HG03442 (cell line): ENCODE measurements at regions not wholly inside any gene's neighbourhood (a gene's known extent, or its start where the extent isn't known, plus 50 kb on each side); places are given as distances from the start of the nearest gene placed in this dataset.

Experiments used
- ATAC-seq: cut with Tn5 transposase; IDR thresholded peaks from one replicate; pipeline ENCODE4 v1.9.1; 2021; ENCODE audit warnings: mild to moderate bottlenecking, moderate library complexity; ENCODE audit not compliant: unreplicated experiment

DNA sequence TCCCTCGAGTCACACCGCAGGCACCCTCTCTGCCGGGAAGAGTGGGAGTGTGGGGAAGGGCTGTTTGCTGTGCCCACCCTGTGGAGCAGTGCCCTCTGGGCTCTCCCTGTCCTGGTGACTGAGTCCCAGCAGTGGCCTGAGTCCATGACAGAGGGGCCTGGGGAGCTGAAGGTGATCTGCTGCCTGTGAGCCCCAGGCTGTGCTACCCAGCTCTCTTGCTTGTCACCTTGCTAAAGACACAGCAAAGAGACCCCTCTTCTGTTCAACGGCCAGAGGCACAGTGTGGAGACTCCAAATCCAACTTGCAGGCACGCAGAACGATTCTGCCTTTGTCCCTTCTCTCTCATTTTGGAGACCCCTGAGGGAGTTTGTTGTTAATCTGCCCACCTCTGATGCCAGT is 232.6 kb downstream of the OPA1 start:
- no peak for ATAC-seq

DNA sequence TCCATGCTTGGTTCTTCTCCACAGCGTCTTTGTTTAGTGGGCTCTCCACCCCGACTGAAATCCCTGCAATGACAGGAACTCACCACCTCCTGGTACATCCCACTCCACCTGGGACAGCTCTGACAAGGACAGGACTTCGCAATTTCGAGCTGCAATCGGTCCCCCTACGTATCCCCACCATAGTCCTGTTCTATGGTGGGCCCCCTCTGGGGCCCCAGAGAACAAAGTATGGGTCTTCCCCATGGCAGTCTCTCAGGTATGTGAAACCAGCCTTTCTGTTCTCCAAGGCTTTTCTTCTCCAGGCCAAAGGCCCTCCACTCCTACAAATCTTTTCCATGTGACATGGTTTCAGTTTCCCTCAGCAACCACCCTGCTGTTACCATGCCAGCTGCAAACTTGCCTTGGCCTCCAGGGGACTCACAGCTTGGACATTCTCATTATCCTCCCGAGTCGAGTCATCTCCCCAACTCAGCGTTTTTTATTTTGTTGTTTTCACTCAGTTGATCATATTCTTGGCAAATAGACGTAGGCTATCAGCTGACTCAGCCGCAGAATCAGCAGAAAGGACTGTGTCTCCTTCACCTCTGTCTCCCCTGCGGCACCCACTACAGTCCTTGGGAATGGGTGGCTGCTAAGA is 233.3 kb downstream of the OPA1 start:
- ATAC-seq: no peak

DNA sequence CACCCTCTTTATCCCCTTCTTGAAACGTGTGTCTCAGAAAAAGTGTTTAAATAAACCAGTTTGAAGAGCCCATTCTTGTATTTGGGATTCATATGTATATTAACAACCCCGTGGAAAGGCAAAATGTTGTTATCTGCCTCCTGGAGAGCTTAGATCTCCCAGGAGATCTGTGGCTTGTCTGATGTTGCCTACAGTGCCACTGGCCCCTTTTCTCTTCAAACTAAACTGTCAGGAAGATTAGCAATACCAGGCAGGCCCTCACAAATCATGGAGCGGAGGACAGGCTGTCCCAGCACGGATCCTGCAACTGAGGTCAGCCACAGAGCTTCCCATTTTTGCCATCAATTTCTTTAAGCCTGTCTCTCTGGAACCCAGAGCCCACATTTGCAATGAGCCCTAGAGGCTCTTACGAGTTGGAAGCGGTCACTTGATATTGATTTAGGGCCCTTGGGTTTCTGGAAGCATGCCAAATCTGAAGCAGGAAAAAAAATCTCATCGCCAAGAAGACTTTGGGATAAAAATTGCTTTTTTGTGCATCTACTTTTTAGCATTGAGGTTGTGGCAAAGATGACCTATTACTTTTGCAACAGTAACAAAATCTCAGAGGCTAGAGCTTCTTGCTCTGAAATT is 234.1 kb downstream of the OPA1 start:
- ATAC-seq: no peak

DNA sequence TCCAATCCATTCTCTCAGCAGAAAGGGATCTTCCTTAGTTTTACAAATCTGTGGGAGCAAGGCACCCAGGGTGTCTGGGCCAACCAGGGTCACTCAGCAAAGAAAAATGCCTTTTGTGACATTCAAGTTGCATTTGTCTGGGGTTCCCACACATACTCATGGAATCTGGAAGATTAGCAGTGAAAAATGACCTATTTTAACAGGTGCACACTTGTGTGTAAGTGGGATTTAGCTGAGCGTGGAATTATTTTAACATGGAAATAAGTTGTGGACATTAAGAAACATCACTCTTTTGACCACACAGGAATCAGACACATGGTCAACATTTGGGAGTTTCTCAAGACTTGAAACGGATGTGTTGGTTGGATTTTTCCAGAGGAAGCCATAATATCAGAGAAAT is 234.9 kb downstream of the OPA1 start:
- no peak for ATAC-seq

DNA sequence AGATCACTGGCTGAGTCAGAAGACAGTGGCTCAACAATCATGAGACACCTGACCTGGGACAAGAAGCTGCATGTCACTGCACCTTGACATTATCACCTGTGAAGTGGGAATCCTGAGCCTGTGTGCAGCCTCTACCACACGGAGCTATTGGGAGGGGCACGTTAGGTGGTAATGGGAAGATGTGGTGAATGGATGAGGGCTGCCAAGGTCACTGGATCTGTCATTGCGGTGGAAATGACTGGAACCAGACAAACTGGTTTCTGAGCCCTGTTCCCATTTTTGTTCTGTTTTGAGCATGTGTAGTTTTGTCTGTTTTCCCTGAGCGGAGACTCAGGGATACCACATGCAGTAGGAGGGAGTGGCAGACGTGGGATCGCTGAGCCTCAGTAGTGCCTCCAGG is 235.5 kb downstream of the OPA1 start:
- ATAC-seq: no peak

DNA sequence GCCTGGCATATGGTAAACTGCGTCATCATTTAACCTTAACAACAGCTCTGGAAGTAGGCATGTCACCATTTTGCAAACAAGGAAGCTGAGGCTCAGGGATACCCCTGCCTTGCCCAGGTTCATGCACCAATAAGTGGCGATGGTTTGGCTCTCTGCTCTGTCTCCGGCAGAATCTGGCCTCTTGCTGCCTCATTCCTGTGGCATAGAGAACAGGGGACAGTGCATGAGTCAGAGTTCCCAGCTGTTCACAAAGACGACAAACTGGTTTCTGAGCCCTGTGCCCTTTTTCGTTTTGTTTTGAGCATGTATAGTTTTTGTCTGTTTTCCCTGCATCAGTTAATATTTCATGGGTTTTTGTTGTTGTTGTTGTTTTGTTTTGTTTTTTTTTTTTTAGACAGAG is 236.8 kb downstream of the OPA1 start:
- ATAC-seq: no peak

DNA sequence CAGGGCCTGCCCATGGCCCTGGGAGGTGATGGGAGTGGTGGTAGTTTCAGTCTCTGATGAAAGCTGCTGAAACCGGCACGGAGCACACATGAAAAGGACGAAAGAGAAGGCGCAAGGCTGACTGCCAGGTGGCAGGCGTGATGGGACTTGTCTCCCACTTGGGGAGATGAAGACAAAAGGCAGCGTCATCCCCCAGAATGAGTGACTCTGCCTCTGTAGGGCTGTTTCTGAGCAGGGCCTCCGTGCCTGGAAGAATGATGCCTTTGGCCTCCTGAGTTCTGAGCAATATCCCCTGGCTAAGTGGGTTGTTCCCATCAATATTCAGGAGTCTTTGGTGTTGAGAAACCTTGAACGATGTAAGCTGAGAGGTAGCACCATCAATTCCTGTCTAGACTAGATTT is 237.8 kb downstream of the OPA1 start:
- ATAC-seq: no peak

DNA sequence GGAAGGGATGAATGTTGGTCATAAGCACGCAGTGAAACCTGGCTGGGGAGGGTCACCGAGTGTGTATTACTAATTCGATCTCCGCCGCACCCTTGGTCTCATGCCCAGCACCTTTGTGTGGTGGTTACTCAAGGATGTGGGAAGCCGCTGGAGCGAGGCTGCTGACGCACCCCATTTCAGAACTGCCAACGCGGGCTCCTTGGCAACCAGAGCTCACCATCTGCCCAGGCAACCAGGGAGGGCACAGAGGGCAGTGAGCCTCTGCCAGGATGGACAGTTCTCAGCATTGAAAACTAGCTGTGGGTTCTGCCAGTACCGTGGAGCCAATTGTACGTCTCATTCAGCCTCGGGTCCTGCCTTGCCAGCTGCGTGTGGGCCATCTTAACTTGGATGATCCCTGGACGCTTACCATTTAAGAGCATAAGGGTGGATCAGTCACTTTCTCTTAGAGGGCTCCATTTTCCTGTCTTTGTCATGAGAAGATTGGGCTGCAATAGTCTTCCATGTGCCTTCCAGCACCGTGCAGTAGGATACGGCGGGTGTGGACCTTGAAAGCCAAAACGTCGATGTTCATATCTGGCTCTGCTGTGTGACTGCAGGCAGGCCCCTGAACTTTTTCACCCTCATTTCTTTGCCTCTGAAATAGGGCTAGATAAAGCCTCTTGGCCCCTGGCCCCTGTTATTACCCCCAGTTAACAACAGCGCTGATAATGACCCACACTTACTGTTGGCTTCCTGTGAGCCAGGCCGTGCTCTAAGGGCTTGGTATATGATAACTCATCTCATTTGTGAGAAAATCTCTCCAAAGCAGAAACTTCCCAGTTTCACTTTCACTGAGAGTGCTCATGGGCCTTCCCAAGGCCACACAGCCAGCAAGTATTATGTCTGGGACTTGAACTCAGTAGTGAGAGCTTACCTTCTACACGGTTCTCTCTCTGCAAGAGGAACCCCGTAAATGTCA is 238.8 kb downstream of the OPA1 start:
- ATAC-seq: peak; percentile 75

DNA sequence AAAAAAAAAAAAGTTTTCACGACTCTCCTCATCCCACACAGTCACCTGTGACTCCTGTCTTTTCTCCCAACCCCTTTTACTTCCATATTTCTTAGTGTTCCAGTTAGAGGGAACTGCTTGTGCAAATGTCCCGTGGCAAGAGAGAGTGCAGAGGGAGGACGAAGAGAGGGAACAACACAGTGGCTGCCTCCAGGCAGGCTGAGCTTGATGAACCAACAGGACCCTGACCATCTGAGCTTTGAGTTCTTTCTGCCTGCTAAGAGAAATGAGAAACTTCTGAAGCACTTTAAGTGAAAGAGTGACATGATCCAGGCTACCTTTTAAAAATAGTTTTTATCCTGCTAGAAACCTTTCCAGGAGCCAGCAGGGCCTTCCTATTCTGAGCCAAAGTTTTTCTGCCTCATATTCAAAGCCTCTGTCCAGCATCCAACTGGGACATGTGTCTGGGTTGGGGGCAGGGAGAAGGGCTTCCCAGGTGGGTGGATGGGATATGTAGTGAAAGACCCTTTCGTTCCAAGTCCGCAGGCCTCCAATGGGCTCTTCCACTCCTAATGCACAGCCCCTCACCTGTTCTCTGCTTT is 239.9 kb downstream of the OPA1 start:
- ATAC-seq: no peak

DNA sequence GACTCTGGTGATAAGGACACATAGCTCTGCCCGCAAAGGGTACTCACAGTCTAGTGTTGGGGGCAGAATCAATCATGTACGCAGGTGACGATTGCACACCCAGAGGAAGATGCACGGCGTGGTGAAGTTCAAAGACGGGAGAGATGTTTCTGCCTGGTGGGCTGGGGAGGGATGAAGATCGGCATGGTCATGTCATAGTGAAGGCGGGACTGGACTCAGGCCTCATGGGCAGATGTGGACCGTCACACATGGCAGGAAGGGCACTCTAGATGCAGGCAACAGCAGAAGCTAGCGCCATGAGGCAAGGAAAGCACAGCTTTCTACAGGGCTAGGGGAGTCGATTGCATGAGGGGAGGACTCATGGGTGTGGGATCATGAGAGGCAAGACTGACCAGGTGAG is 240.6 kb downstream of the OPA1 start:
- no peak for ATAC-seq

DNA sequence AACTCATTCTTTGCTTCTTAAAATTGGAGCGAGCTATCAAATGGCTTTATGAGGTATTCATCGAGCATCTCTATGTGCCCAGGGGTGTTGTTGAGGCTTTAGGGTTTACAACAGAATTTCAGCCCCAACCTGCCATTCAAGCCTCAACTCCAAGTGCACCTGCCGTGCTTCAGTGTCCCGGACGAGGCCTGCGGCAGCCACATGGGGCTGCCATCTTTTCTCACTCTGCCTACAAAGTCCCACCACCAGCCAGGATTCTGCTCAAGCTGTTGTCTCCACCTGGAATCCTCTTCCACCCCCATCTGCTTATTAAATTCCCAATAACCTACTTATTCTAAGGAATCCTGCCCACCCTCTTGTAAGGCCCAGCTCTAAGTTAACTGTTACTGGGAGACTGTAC is 242.4 kb downstream of the OPA1 start:
- no peak for ATAC-seq

DNA sequence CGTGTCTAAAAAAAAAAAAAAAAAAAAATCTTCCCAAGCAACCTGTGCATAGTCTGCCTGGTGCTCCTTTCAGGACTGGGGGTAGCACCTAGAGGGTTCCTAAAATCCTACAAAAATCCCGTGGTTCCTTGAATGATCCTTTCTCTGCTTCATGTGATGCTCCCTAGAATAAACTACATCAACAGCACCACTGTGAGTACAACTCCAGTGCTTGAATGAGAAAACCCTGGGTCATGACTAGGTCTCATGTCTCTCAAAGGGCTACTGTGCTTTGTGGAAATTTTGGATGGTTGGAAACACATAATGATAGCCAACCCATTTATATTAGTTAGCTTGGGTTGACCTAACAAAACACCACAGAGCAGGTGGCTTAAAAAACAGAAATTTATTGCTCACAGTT is 243.5 kb downstream of the OPA1 start:
- ATAC-seq: no peak

DNA sequence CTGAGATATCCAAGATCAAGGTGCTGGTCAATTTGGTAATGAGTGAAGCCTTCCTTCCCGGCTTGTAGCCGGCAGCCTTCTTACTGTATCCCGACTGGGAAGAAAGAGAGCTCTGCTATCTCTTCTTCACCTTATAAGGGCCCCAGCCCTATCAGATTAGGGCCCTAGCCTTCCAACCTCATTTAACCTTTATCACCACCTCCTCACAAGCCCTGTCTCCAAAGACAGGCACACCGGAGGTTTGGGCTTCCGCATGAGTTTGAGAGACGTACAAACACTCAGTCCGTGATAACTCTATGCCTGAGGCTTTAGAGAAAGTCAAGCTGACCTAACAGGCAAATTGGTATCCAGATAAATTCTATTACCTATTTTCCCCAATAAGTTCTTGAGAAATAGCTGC is 243.9 kb downstream of the OPA1 start:
- ATAC-seq: no peak

DNA sequence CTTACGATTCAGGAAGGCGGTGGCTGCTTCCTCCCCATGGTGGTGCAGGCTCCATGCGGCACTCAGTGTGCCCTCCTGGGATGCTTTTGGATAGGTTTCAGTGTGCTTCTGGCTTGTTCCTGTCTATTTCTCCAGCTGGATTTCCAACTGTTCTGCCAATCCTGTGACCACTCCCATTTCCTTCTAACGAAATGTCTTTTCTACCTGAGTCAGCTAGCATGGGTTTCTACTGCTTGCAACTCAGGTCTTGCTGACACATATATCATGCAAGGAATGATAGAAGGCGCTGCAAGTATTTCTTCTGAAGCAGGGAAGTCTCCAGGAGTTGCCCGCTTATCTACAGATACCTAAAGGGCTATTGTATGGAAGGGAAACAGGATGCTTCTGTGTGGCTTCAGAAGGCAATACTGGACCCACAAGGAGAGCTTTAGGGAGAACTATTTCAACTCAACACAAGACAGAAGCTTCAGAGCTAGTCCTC is 244.4 kb downstream of the OPA1 start:
- ATAC-seq: no peak

DNA sequence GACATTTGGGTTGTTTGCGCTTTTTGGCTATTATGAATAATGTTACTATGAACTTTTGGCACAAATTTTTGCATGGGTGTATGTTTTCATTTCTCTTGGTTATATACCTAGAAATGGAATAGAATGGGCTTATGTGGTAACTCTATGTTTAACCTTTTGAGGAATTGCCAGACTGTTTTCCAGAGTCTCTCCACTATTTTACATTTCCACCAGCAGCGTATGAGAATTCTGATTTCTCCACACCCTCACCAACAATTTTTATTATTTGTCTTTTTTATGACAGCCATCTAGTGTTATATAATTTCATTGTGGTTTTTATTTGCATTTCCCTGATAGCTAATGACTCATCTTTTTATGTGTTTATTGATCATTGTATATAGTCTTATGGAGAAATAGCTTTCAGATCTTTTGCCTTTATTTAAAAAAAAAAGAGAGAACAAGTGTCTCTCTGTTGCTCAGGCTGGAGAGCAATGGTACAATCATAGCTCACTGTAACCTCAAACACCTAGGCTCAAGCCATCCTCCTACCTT is 247.2 kb downstream of the OPA1 start:
- ATAC-seq: no peak

DNA sequence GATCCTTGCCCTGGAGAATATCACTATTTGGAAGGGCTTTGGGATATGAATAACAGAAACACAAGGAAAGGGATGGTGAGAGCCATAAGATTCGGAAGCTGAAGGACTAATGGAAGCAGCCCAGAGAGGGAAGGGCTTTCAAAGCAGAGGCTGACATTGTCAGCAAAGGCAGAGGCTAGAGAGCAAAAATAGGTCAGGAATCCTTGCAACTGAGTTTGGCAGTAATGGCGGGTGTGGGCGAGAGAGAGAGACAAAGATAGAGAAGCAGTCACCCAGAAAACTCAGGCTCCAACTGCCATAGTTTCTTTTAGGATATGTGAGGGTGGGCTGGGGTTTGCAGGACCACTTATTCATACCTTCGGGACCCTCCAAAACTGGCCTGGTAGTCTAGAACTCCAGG is 248.6 kb downstream of the OPA1 start:
- no peak for ATAC-seq

DNA sequence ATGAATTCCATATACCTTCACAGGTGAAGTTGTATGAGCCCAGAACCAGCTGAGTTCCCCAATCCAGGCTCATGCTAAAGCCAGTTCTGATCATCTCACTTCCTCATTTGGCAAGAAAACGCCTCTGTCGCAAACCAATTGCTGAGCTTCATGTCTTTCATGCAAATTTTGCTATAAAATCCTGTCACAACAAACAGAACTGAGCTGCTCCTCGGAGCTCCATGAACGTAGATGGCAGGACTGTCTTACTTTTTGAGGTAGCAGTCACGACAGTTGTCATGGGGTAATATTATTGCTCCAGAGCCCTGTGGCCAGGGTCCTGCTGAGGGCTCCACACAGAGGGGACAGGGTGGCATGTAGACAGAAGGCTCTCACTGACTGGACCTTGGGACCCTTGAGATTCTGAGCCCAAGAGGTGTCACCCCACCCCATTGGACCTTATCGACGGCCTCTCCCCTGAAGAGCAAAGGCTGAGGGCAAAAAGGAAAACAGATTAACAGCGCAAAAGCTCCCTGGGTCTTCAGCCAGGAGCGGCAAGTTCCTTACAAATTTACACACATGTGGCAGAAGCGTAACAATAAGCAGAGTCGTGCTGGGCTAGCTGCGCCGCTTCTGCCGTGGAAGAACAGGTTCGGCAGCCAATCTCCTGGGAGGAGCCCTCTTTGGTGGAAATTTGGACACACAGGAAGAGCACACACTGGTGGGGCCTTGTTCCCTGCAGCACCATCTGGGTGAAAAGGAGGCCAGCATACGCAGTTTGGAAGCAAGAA is 249.2 kb downstream of the OPA1 start:
- peak; percentile 65 for ATAC-seq

DNA sequence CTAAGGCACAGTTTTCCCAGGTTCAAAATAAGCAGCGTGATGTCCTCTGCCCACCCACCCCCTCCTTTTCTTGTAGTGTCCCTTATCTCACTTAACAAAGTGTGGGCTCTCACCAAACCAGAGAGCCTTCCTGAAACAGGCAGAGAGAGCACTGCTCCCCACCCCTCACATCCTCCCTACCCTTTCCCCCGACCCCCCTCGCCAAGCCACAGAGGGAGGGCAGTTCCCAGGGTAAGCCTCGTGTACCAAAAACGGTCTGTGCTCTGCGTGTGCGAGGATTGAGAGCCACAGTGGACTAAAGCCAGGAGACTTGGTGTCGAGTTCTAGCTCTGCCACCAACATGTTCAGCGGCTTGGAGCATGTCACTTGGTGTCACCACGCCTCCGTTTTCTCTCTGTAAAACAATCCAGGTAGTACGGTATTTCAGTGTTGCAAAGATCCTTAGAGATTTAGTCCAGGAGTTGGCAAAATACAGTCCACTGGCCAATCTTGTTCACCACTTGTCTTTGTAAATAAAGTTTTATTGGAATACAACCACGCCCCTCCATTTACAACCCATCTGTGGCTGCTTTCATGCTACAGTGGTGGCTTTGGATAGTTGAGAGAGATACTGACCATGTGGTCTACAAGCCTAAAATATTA is 249.9 kb downstream of the OPA1 start:
- ATAC-seq: no peak

DNA sequence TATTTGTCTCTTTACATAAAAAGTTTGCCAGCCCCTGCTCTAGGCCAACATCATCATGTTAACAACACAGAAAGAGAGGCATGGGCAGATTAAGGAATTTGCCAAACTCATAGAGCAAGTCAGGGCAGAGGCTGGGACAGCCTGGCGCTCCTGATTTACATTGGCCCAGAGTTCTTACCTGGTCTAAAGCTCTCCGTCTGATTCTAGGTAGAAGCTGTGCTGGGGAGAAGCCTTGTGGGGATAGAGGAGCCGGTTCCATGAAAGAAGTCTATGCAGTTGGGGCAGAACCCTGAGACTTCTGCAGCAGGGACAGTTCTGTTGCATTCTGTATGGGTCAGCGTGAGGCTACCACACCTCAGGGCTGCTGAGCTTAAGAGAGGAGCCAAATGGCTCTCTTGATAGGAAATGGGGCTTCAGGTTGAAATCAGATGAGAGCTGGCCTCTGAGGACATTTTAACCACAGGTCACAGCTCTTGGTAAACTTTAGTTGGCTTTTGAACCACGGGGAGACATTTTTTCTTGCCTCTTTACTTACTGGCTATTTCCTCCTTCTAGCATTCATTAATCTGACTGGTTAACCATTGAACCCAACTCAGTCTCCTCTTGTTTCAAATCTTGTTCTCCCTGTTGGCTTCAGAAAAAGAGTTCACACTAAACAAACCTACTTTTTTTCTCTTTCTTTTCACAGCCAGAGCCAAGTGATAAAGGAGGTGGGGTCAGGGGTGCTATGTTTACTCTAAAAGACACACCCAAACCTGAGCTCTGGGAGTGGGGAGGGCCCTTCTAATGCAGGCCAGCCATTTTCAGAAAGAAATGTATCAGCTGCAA is 250.7 kb downstream of the OPA1 start:
- no peak for ATAC-seq
